NB4 (cell line): ENCODE measurements at regions not wholly inside any gene's neighbourhood (a gene's known extent, or its start where the extent isn't known, plus 50 kb on each side); places are given as distances from the start of the nearest gene placed in this dataset.

Experiments
- CTCF ChIP-seq: IDR thresholded peaks from one replicate; pipeline ENCODE4 v1.5.1; 2012; ENCODE audit warnings: low read depth, low read length
- POLR2A ChIP-seq: IDR thresholded peaks from 2 replicates; pipeline ENCODE4 v1.6.1; 2011; ENCODE audit warnings: mild to moderate bottlenecking; ENCODE audit not compliant: insufficient read length; ENCODE audit errors: extremely low read depth

GRCh38 chr12:87879141-87879540, 150.1 kb downstream of the C12orf50 start:
- TF ChIP-seq CTCF (no peak), POLR2A (no peak)
